PFSK-1 (cell line): ENCODE measurements at regions not wholly inside any gene's neighbourhood (a gene's known extent, or its start where the extent isn't known, plus 50 kb on each side); places are given as distances from the start of the nearest gene placed in this dataset.

Source experiments
- FOXP2 ChIP-seq: optimal IDR thresholded peaks from 2 replicates; pipeline ENCODE3; 2011; ENCODE audit warnings: borderline replicate concordance, control low read depth, inconsistent platforms; ENCODE audit not compliant: insufficient read depth; ENCODE audit errors: extremely low read length, extremely low read depth
- POLR2AphosphoS5 ChIP-seq: IDR thresholded peaks from 2 replicates; pipeline ENCODE4 v1.6.1; 2012; ENCODE audit warnings: low read depth, mild to moderate bottlenecking, control low read depth, low read length, moderate library complexity
- SIN3A ChIP-seq: IDR thresholded peaks from 2 replicates; pipeline ENCODE4 v1.6.1; 2012; ENCODE audit warnings: mild to moderate bottlenecking, low read length, moderate library complexity, borderline replicate concordance; ENCODE audit not compliant: insufficient read depth
- TAF1 ChIP-seq: IDR thresholded peaks from 2 replicates; pipeline ENCODE4 v1.6.1; 2012; ENCODE audit warnings: low read length, control low read depth, borderline replicate concordance; ENCODE audit not compliant: insufficient read depth
- TF ChIP-seq, protein P1 (sequence below), 2 experiments: IDR thresholded peaks; 2 replicates each; pipeline versions ENCODE4 v1.6.1 to v1.8.0; 2011 to 2012; ENCODE audit warnings: low read depth in 2 of 2, low read length in 2 of 2, control low read depth in 1 of 2, inconsistent platforms in 1 of 2, mild to moderate bottlenecking in 1 of 2, moderate library complexity in 1 of 2; ENCODE audit not compliant: insufficient read depth in 1 of 2

DNA sequence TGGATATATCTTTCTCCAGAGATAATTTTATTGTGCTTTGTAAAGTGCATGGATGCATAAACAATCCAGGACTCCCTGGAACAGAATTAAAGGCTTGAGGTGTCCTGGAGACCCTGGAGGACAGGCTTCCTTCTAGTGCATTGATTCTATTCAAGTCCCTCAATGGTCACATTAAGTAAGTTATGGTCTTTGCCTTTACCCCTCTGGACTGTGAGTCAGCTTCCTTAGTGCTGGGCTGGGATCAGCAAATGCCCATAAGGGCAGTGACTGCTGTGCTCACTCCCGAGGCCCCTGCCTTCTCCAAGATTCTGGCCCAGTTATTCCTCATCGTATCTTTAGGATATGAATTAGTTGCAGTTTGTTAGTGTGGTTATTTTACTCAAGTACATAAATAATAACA is 178.7 kb upstream of the PRSS58 start:
- no peak for TF ChIP-seq TAF1
- TF ChIP-seq POLR2AphosphoS5, result no peak
- TF ChIP-seq, protein P1, sequence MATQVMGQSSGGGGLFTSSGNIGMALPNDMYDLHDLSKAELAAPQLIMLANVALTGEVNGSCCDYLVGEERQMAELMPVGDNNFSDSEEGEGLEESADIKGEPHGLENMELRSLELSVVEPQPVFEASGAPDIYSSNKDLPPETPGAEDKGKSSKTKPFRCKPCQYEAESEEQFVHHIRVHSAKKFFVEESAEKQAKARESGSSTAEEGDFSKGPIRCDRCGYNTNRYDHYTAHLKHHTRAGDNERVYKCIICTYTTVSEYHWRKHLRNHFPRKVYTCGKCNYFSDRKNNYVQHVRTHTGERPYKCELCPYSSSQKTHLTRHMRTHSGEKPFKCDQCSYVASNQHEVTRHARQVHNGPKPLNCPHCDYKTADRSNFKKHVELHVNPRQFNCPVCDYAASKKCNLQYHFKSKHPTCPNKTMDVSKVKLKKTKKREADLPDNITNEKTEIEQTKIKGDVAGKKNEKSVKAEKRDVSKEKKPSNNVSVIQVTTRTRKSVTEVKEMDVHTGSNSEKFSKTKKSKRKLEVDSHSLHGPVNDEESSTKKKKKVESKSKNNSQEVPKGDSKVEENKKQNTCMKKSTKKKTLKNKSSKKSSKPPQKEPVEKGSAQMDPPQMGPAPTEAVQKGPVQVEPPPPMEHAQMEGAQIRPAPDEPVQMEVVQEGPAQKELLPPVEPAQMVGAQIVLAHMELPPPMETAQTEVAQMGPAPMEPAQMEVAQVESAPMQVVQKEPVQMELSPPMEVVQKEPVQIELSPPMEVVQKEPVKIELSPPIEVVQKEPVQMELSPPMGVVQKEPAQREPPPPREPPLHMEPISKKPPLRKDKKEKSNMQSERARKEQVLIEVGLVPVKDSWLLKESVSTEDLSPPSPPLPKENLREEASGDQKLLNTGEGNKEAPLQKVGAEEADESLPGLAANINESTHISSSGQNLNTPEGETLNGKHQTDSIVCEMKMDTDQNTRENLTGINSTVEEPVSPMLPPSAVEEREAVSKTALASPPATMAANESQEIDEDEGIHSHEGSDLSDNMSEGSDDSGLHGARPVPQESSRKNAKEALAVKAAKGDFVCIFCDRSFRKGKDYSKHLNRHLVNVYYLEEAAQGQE (IDR thresholded peaks at IDR 0.05; ENCODE audit: insufficient read depth in 1 of 2, low read depth in 2 of 2, low read length in 2 of 2), result no peak
- TF ChIP-seq FOXP2, result no peak
- TF ChIP-seq SIN3A, result no peak

DNA sequence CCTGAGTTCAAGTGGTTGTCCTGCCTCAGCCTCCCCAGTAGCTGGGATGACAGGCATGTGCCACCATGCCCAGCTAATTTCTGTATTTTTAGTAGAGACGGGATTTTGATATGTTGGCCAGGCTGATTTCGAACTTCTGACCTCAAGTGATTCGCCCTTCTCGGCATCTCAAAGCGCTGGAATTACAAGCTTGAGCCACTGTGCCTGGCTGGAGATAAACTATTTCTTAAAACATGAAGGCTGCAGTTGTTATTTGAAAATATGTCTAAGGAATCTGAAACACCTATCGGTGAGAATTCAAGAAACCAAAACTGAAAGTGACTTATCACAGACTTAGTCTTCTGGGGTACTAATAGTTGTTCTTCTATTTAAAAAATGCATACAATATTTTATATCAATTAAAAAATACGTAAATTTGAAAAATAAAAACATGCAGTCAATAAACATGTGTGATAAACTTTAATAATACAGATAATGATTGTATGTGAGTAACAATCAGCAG is 176.9 kb upstream of the PRSS58 start:
- TF ChIP-seq SIN3A (no peak), TAF1 (no peak), FOXP2 (no peak), POLR2AphosphoS5 (no peak)
- TF ChIP-seq, protein P1 (IDR thresholded peaks at IDR 0.05; ENCODE audit: insufficient read depth in 1 of 2, low read depth in 2 of 2, low read length in 2 of 2), result no peak

DNA sequence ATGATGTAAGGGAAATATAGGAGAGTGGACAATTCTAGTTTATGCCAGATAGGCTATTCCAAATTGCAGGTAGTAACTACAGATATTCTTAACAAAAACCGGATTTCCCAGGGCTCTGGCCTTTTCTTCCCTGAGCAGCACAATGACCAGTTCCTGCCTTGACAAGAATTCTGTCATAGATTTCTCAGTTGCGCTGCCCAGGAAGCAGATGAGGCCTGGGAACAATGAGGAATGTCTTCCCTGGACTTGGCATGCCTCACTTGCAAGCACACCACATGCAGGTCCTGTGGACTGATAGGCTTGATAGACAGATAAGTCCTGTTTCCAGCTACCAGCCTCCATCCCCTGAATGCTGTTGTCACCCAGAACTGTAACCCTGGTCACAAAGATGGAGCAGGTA is 174.5 kb upstream of the PRSS58 start:
- no peak for TF ChIP-seq FOXP2
- no peak for TF ChIP-seq SIN3A
- no peak for TF ChIP-seq POLR2AphosphoS5
- TF ChIP-seq TAF1, result no peak
- TF ChIP-seq, protein P1 (IDR thresholded peaks at IDR 0.05; ENCODE audit: insufficient read depth in 1 of 2, low read depth in 2 of 2, low read length in 2 of 2), result no peak

DNA sequence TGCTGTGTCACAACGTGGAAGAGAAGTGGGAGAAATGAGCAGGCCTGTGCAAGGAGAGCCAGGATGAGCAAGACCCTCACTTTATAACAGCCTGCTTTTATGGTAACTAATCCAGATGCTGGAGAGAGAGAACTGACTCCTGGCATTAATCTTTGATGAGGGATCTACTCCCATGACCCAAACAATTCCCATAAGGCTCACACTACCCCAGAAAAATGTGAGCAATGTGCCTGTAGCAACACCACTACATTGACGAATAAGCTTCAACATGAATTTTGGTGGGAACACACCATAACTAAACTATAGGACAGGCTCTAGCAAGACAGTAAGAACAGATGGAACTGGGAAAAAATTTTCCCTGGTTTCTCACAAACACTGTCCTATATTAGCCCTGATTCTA is 173.6 kb upstream of the PRSS58 start:
- TF ChIP-seq POLR2AphosphoS5 (no peak), FOXP2 (no peak), TAF1 (no peak), SIN3A (no peak)
- TF ChIP-seq, protein P1 (IDR thresholded peaks at IDR 0.05; ENCODE audit: insufficient read depth in 1 of 2, low read depth in 2 of 2, low read length in 2 of 2), result no peak

DNA sequence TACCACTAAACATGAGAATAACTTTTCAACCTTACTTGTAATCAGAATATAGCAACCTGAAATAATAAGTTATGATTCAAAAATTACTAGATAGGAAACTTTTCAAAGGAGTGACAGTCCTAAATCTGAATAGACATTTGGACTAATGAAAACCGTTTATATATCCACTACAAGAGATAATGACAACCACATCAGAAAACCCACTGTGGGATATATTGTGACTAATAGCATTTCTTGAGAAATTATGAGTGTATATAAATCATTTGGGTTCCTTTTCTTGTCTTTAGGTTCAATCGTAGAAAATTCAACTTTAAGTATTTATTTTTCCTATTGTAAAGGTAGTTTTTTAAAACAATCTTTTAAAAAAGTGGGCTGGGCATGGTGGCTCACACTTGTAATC is 170.2 kb upstream of the PRSS58 start:
- TF ChIP-seq TAF1 (no peak), POLR2AphosphoS5 (no peak), SIN3A (no peak), FOXP2 (no peak)
- TF ChIP-seq, protein P1 (IDR thresholded peaks at IDR 0.05; ENCODE audit: insufficient read depth in 1 of 2, low read depth in 2 of 2, low read length in 2 of 2), result no peak
